ENCODE measurements at regions not wholly inside any gene's neighbourhood (a gene's known extent, or its start where the extent isn't known, plus 50 kb on each side); places are given as distances from the start of the nearest gene placed in this dataset.

DNA sequence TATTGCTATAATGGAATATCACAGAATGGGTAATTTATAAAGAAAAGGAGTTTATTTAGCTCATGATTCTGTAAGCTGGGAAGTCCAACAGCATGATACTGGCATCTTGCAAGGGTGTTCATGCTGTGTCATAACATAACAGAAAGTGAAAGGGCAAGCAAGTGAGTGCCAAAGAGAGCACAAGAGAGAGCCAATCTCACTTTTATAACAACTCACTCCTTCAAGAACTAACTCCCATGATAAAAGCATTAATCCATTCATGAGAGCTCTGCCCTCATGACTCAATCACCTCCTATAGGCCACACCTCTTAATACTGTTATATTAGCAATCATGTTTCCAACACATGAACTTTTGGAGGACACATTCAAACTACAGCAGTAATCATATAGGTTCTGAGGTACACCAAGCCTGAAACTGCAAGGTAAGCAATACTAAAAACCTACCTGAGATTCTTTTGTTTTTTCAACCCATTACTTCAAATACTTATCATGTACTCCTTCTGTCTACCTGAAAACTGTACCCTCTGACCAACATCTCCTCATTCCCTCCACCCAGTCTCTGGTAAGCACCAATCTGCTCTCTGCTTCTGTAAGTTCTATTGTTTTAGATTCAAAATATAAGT is 219.7 kb downstream of the MTERF1 start:
- TF ChIP-seq, protein P1, sequence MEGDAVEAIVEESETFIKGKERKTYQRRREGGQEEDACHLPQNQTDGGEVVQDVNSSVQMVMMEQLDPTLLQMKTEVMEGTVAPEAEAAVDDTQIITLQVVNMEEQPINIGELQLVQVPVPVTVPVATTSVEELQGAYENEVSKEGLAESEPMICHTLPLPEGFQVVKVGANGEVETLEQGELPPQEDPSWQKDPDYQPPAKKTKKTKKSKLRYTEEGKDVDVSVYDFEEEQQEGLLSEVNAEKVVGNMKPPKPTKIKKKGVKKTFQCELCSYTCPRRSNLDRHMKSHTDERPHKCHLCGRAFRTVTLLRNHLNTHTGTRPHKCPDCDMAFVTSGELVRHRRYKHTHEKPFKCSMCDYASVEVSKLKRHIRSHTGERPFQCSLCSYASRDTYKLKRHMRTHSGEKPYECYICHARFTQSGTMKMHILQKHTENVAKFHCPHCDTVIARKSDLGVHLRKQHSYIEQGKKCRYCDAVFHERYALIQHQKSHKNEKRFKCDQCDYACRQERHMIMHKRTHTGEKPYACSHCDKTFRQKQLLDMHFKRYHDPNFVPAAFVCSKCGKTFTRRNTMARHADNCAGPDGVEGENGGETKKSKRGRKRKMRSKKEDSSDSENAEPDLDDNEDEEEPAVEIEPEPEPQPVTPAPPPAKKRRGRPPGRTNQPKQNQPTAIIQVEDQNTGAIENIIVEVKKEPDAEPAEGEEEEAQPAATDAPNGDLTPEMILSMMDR (IDR thresholded peaks at IDR 0.05): no peak
- TF ChIP-seq POLR2AphosphoS5 (IDR thresholded peaks at IDR 0.05): no peak

Measured in stomach (tissue), 4 donors.